ENCODE measurements at regions not wholly inside any gene's neighbourhood (a gene's known extent, or its start where the extent isn't known, plus 50 kb on each side); places are given as distances from the start of the nearest gene placed in this dataset.

DNA sequence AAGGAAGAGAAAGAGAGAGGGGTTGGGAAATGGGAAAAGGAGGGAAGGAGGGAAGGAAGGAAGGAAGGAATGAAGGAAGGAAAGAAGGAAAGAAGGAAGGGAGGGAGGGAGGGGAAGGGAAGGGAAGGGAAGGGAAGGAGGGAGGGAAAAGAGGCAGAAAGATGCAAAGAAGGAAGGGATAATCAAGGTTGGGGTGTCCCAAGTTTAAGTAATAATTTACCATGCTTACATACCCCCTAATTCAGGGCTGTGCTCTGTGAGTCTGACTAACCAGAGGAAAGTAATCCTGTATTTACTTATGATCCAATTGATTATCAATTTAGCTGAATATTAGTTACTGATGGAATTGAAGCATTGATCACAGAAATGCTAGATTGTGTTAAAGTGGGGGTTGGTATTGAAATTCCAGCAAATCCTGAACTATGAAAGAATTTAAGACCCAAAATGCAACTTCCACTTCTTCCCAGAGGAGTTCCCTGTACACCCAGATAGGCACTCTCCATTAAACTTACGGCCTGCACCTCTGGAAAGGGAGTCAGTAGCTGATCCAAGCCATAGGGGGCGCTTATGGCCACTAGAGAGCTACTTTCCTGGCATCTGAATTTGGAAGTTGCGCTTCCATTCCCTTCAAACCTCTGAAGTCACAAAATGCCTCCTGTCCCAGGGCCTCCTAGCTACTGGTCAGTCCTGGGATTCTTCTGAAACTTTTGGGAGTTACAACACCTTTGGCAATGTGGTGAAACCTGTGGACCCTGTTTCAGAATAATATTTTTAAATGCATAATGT is 162.7 kb upstream of the PWP1 start:
- Histone ChIP-seq H3K4me3 (ENCODE audit: low read depth, low read length) (no peak overlapping the region), H3K4me1 (ENCODE audit: control insufficient read depth, insufficient read depth, low read length) (peaks cover 3% of the 10 kb centered on the region; the same call in 1 of the 2 replicates), H3K36me3 (ENCODE audit: control insufficient read depth in 2 of 2, insufficient read depth in 1 of 2, low read length in 2 of 2) (no peaks in the 10 kb centered on the region), H3K27ac (ENCODE audit: extremely low read depth, low read depth, low read length) (no peak overlapping the region), H3K9me3 (ENCODE audit: control insufficient read depth, insufficient read depth, low read depth, low read length) (no peaks in the 10 kb centered on the region)
- ChIA-PET POLR2A (no interaction called here), CTCF (interaction anchor here (0.7 to 1.0 kb wide), 2 partner anchors 23 to 30 kb away, joined by 3 read pairs; no protein-coding TSS in a partner anchor)
- TF ChIP-seq KLF1 (tag by site-specific recombination; IDR thresholded peaks at IDR 0.05) (no peak), ZNF214 (tag by site-specific recombination; IDR thresholded peaks at IDR 0.05; ENCODE audit: borderline replicate concordance) (no peak), ZNF24 (tag by site-specific recombination; IDR thresholded peaks at IDR 0.05) (no peak), ZNF658 (tag by site-specific recombination; IDR thresholded peaks at IDR 0.05) (no peak)
- TF ChIP-seq, protein P1, sequence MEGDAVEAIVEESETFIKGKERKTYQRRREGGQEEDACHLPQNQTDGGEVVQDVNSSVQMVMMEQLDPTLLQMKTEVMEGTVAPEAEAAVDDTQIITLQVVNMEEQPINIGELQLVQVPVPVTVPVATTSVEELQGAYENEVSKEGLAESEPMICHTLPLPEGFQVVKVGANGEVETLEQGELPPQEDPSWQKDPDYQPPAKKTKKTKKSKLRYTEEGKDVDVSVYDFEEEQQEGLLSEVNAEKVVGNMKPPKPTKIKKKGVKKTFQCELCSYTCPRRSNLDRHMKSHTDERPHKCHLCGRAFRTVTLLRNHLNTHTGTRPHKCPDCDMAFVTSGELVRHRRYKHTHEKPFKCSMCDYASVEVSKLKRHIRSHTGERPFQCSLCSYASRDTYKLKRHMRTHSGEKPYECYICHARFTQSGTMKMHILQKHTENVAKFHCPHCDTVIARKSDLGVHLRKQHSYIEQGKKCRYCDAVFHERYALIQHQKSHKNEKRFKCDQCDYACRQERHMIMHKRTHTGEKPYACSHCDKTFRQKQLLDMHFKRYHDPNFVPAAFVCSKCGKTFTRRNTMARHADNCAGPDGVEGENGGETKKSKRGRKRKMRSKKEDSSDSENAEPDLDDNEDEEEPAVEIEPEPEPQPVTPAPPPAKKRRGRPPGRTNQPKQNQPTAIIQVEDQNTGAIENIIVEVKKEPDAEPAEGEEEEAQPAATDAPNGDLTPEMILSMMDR (tag by site-specific recombination; IDR thresholded peaks at IDR 0.05): no peak
- TF ChIP-seq, protein P2, sequence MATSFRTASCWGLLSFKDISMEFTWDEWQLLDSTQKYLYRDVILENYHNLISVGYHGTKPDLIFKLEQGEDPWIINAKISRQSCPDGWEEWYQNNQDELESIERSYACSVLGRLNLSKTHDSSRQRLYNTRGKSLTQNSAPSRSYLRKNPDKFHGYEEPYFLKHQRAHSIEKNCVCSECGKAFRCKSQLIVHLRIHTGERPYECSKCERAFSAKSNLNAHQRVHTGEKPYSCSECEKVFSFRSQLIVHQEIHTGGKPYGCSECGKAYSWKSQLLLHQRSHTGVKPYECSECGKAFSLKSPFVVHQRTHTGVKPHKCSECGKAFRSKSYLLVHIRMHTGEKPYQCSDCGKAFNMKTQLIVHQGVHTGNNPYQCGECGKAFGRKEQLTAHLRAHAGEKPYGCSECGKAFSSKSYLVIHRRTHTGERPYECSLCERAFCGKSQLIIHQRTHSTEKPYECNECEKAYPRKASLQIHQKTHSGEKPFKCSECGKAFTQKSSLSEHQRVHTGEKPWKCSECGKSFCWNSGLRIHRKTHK (tag by site-specific recombination; IDR thresholded peaks at IDR 0.05): no peak
- TF ChIP-seq, protein P3, sequence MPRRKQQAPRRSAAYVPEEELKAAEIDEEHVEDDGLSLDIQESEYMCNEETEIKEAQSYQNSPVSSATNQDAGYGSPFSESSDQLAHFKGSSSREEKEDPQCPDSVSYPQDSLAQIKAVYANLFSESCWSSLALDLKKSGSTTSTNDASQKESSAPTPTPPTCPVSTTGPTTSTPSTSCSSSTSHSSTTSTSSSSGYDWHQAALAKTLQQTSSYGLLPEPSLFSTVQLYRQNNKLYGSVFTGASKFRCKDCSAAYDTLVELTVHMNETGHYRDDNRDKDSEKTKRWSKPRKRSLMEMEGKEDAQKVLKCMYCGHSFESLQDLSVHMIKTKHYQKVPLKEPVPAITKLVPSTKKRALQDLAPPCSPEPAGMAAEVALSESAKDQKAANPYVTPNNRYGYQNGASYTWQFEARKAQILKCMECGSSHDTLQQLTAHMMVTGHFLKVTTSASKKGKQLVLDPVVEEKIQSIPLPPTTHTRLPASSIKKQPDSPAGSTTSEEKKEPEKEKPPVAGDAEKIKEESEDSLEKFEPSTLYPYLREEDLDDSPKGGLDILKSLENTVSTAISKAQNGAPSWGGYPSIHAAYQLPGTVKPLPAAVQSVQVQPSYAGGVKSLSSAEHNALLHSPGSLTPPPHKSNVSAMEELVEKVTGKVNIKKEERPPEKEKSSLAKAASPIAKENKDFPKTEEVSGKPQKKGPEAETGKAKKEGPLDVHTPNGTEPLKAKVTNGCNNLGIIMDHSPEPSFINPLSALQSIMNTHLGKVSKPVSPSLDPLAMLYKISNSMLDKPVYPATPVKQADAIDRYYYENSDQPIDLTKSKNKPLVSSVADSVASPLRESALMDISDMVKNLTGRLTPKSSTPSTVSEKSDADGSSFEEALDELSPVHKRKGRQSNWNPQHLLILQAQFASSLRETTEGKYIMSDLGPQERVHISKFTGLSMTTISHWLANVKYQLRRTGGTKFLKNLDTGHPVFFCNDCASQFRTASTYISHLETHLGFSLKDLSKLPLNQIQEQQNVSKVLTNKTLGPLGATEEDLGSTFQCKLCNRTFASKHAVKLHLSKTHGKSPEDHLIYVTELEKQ (tag by site-specific recombination; IDR thresholded peaks at IDR 0.05; ENCODE audit: borderline replicate concordance): no peak

DNA sequence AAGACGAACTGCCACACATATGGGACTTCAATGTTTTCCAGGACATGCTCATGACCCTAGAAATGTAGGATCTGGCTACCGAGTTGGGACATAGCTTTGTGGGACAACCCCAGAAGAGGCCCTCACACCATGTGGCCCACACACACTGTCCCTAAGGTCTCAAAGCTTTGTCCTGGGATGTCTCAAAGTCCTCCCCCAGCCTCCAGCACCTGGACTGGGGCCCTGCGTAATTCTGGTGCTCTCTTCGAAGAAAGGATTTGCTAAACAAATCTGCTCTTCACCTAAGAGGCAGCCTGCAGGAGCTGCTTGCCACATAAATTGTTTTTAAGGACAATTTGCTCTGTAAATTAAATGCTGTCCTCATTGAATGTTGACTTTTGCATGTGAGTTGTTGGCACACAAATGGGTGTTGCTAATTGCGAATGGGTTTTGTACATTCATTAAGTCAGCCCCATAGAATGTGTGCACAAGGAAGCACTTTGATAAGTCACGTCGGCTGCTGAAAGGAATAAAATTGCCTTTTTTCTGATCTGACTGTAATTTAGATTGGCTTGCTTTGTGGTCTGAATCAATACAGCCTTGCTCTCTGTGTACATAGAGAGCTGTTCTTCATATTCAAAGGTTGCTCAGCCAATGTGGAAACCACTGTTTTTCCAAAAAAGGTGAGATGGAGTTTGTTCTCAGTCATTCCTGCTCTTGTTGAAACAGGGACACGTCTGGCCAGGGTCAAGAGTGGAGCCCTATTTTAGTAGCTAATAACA is 161.6 kb upstream of the PWP1 start:
- Histone ChIP-seq H3K9me3 (ENCODE audit: control insufficient read depth, insufficient read depth, low read depth, low read length) (no peaks in the 10 kb centered on the region), H3K4me3 (ENCODE audit: low read depth, low read length) (no peak overlapping the region), H3K27ac (ENCODE audit: extremely low read depth, low read depth, low read length) (no peak overlapping the region), H3K36me3 (ENCODE audit: control insufficient read depth in 2 of 2, insufficient read depth in 1 of 2, low read length in 2 of 2) (no peaks in the 10 kb centered on the region), H3K4me1 (ENCODE audit: control insufficient read depth, insufficient read depth, low read length) (peaks cover 3% of the 10 kb centered on the region; the same call in 1 of the 2 replicates)
- CTCF ChIA-PET: interaction anchor here (0.5 to 1.0 kb wide), 2 partner anchors 22 to 87 kb away, joined by 3 read pairs; no protein-coding TSS in a partner anchor
- POLR2A ChIA-PET: no interaction called here
- TF ChIP-seq, protein P4, sequence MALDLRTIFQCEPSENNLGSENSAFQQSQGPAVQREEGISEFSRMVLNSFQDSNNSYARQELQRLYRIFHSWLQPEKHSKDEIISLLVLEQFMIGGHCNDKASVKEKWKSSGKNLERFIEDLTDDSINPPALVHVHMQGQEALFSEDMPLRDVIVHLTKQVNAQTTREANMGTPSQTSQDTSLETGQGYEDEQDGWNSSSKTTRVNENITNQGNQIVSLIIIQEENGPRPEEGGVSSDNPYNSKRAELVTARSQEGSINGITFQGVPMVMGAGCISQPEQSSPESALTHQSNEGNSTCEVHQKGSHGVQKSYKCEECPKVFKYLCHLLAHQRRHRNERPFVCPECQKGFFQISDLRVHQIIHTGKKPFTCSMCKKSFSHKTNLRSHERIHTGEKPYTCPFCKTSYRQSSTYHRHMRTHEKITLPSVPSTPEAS (tag by site-specific recombination; IDR thresholded peaks at IDR 0.05): no peak
- TF ChIP-seq, protein P5, sequence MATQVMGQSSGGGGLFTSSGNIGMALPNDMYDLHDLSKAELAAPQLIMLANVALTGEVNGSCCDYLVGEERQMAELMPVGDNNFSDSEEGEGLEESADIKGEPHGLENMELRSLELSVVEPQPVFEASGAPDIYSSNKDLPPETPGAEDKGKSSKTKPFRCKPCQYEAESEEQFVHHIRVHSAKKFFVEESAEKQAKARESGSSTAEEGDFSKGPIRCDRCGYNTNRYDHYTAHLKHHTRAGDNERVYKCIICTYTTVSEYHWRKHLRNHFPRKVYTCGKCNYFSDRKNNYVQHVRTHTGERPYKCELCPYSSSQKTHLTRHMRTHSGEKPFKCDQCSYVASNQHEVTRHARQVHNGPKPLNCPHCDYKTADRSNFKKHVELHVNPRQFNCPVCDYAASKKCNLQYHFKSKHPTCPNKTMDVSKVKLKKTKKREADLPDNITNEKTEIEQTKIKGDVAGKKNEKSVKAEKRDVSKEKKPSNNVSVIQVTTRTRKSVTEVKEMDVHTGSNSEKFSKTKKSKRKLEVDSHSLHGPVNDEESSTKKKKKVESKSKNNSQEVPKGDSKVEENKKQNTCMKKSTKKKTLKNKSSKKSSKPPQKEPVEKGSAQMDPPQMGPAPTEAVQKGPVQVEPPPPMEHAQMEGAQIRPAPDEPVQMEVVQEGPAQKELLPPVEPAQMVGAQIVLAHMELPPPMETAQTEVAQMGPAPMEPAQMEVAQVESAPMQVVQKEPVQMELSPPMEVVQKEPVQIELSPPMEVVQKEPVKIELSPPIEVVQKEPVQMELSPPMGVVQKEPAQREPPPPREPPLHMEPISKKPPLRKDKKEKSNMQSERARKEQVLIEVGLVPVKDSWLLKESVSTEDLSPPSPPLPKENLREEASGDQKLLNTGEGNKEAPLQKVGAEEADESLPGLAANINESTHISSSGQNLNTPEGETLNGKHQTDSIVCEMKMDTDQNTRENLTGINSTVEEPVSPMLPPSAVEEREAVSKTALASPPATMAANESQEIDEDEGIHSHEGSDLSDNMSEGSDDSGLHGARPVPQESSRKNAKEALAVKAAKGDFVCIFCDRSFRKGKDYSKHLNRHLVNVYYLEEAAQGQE (tag by site-specific recombination; IDR thresholded peaks at IDR 0.05): no peak
- TF ChIP-seq, protein P6, sequence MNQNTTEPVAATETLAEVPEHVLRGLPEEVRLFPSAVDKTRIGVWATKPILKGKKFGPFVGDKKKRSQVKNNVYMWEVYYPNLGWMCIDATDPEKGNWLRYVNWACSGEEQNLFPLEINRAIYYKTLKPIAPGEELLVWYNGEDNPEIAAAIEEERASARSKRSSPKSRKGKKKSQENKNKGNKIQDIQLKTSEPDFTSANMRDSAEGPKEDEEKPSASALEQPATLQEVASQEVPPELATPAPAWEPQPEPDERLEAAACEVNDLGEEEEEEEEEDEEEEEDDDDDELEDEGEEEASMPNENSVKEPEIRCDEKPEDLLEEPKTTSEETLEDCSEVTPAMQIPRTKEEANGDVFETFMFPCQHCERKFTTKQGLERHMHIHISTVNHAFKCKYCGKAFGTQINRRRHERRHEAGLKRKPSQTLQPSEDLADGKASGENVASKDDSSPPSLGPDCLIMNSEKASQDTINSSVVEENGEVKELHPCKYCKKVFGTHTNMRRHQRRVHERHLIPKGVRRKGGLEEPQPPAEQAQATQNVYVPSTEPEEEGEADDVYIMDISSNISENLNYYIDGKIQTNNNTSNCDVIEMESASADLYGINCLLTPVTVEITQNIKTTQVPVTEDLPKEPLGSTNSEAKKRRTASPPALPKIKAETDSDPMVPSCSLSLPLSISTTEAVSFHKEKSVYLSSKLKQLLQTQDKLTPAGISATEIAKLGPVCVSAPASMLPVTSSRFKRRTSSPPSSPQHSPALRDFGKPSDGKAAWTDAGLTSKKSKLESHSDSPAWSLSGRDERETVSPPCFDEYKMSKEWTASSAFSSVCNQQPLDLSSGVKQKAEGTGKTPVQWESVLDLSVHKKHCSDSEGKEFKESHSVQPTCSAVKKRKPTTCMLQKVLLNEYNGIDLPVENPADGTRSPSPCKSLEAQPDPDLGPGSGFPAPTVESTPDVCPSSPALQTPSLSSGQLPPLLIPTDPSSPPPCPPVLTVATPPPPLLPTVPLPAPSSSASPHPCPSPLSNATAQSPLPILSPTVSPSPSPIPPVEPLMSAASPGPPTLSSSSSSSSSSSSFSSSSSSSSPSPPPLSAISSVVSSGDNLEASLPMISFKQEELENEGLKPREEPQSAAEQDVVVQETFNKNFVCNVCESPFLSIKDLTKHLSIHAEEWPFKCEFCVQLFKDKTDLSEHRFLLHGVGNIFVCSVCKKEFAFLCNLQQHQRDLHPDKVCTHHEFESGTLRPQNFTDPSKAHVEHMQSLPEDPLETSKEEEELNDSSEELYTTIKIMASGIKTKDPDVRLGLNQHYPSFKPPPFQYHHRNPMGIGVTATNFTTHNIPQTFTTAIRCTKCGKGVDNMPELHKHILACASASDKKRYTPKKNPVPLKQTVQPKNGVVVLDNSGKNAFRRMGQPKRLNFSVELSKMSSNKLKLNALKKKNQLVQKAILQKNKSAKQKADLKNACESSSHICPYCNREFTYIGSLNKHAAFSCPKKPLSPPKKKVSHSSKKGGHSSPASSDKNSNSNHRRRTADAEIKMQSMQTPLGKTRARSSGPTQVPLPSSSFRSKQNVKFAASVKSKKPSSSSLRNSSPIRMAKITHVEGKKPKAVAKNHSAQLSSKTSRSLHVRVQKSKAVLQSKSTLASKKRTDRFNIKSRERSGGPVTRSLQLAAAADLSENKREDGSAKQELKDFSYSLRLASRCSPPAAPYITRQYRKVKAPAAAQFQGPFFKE (tag by site-specific recombination; IDR thresholded peaks at IDR 0.05; ENCODE audit: borderline replicate concordance): no peak
- no peak for TF ChIP-seq ZNF423 (tag by site-specific recombination; IDR thresholded peaks at IDR 0.05)
- TF ChIP-seq YY1 (tag by site-specific recombination; IDR thresholded peaks at IDR 0.05): no peak
- TF ChIP-seq ZBTB1 (tag by site-specific recombination; IDR thresholded peaks at IDR 0.05): no peak
